HG03060 (cell line): ENCODE measurements at regions not wholly inside any gene's neighbourhood (a gene's known extent, or its start where the extent isn't known, plus 50 kb on each side); places are given as distances from the start of the nearest gene placed in this dataset.
"Not testable (repeated sequence)": the region's sequence is repeated elsewhere in the genome, so short reads cannot be mapped to it uniquely, and the experiment has no call there.

Experiments used
- ATAC-seq: cut with Tn5 transposase; IDR thresholded peaks from one replicate; pipeline ENCODE4 v1.9.1; 2021; ENCODE audit warnings: low read depth, moderate number of reproducible peaks; ENCODE audit not compliant: unreplicated experiment

DNA sequence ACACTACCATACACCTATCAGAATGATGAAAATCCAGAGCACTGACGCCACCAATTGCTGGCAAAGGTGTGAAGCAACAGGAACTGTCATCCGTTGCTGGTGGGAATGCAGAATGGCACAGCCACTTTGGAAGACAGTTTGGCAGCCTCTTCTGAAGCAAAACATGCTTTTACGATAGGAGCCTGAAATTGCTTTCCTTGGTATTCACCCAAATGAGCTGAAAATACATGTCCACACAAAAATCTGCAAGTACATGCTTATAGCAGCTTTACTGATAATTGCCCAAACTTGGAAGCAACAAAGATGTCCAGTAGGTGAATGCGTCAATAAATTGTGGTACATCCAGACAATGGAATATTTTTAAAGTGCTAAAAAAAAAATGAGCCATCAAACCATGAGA lies 322.8 kb upstream of the FAT1 start:
- ATAC-seq, result no peak

DNA sequence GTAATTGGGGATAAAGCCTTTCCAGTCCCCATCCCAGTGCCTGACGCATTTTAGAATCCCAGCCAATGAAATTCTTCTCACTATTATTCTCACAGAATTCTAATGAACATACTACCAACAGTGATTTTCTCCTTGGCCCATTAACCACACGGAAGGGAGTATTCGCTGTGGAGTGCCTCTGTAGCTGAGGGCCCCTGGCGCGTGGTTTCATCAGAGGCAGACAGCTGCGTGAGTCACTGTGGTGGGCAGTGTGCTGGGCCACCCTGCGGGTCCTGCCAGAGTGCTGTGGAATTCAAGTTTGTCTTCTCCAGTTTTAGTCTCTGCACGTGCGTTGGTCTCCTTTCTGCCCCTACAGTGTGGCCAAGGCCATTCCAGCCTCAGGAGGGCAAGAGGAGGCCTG lies 335.4 kb upstream of the FAT1 start:
- ATAC-seq, result no peak

DNA sequence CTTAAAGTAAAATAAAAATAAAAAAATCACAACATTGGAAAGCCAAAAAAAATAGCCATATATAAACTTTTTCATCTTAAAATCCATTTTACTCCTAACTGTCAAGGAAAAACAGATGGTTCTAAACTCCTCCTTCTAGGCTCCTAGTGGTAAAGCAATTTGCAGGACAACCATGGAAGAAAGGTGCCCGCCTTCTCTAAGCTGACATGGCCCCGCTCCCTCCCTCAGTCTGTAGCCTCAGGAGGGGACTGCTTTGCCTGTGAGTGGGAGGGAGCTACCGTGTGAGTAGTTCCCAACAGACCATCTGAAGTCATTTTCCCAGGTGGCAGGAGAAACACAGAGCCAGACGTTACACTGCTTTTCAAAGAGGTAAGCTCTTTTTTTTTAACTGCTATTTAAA lies 336.2 kb upstream of the FAT1 start:
- ATAC-seq, result no peak

DNA sequence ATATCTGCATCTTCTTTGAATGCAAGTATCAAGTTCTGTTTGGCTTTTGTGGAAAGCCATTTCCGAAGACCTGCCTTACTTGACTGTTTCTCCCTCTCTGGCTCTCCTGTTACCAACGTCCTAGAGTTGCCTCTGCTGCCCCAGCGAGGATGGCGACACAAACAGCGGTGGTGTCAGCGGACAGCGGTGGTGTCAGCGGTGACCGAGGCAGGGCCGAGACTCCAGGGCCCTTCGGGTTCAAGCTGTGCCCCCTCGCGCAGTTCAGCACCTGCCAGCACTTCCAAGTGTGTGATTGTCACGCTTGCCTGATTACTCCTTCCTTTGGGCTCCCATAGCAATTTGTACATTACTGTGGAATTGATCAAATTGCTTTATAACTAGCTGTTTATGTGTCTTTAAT lies 336.9 kb upstream of the FAT1 start:
- no peak for ATAC-seq

DNA sequence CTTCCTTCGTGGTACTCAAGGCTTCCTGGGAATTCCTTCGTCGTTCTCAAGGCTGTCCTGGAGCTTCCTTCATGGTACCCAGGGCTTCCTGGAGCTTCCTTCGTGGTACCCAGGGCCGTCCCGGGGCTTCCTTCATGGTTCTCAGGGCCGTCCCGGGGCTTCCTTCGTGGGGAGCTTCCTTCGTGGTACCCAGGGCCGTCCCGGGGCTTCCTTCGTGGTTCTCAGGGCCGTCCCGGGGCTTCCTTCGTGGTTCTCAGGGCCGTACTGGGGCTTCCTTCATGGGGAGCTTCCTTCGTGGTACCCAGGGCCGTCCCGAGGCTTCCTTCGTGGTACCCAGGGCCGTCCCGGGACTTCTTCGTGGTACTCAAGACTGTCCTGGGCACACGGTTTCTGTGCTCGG lies 339.6 kb upstream of the FAT1 start:
- no peak for ATAC-seq

DNA sequence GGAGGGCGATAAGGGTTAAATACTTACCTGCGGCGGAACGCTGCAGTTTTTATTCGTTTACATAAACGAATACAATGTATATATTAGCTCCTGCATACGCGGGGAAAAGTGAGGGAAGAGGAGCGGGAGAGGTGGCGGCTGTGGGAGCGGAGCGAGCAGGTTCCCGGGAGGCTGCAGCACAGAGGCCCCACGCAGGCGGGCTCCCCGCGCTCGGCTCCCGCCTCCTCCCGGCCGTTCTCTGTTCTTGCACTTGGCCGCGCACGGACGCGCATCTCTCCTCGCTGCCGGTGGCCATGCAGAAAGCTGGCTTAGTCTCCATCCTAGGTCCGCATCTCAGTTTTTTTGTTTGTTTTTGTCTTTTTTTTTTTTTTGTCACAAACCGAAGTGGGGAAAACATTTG lies 340.4 kb upstream of the FAT1 start:
- no peak for ATAC-seq

DNA sequence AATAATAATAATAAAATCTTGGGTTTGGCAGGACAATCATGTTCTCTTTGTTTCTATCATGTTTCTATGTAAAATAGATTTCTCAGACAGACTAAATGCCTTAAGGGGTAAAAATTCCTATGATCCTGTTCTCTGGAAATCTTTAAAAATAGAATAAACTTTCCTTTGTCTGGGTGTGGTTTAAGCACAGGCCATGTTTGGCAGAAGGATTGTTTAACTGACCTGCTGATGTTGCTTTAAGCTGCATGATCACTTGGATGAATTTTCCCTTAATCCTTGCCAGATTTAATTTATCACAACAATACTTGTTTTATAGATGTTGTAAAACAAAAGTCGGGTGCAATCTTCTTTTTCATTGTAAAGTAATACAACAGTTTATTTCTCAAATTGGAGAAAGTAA lies 341.7 kb upstream of the FAT1 start:
- ATAC-seq, result no peak

DNA sequence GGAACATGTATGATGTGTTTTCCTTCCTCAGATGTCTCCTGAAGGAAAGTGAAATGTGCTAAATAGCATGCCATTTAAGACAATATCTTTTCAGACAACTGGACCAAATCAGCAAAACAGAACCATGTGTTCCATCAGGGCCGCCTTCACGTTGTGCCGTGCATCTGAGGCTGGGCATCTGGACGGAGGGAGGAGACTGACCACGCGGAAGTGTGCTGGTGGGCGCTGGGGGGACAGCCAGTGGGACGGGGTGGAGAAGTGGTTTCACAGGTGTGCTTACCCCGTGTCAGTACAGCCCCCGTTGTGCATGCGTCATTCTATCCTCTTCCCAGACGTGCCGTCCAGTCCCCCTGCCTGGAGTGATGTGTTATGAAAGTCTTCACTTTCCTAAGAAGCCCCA lies 342.1 kb upstream of the FAT1 start:
- no peak for ATAC-seq

DNA sequence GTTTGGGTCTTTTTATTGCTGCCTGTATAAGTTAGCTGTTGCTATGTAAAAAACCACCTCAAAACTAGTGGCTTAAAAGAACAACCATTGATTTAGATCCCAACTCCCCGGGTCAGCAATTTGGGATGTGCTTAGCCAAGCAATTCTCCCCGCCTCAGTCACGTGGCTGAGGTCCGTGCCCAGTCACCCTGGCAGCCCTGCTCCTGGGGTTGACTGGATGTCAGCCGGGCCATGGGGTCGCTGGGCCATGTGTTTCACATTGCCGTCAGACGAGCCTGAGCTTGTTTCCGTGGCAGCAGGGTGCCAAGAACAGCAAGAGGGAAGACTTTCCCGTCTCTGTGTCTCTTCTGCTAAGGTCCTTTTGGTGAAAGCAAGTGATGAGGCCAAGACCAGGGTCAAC lies 345.7 kb upstream of the FAT1 start:
- no peak for ATAC-seq

DNA sequence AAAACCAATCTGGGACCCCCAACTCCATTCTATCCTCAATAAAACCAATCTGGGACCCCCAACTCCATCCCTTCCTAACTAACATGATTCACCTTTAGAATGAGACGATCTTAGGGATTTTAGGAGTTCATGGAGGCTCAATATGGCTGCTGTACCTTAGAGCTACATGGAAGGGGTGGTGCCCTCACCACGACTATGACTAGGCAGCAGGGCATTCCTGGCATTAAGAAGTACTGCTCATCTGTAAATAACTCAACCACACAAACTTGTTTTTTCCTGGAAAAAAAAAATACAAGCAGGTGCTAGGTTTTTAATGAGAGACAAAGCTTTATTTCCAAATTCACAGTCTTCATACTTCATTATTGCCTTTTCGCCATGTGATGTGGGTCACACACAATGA lies 346.5 kb upstream of the FAT1 start:
- ATAC-seq, result no peak

DNA sequence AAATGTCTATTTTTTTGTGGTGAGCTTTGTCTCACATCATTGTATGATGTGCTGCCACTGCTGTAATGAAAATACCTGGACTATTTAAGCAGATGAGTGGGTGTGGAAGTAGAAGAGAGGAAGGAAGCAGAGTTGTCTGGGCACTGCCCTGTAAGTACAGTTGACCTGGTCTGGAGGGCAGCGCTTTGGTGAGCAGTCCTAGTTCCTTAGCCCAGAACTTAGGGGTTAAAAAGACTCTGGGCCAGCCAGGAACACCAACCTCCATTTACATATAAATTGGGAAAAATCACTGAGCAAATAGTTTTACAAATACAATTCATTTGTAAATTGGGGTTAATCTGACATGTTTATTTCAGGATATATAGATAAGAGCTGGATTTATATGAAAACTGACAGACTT lies 347.1 kb upstream of the FAT1 start:
- no peak for ATAC-seq

DNA sequence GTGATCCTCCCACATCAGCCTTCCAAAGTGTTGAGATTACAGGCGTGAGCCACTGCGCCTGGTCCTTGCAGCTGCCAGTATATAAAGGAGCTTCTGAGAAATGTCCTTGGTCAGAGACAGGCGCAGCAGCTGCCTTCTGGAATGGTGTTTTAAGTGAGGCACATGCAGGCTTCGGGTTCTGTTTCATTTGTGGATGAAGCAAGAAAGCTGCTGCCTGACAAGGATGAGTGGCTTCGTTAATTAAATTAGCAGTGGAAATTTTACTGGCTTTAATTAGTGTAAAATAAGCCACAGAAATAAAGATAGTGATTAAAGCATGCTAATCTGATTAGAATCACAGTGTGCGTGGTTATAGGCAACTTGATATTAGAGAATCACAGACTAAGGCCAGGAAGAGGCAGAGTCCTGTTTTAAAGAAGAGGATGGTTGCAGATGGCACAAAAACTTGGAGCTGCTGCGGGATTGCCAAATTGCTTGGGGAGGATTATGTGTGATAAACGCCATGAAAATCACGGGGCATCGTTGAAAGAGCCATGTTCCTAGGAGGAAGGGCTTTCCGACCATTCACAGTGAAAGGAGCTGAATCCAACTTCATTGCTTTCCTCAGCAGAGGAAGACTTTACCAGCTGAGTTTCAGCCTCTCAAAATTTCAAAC lies 348.4 kb upstream of the FAT1 start:
- ATAC-seq, result no peak

DNA sequence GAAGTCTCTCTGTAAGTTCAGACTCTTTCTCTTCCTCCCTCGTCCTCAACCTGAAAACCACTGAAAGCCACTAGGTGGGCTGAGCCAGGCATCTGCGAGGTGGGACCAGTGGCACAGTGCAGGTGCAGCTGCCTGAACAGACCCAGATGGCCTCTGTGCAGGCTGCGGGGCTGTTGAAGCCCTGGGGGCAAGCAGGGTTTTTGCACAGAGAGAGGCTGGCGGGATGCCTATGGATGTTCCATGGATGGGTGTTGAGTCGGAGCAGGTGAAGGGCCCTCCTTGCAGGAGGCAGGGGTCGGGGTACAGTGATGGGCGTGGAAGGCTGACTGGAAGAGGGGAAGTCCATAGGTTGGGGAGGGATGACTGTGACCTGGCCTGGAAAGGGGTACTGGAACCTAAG lies 350.2 kb upstream of the FAT1 start:
- ATAC-seq, result no peak

DNA sequence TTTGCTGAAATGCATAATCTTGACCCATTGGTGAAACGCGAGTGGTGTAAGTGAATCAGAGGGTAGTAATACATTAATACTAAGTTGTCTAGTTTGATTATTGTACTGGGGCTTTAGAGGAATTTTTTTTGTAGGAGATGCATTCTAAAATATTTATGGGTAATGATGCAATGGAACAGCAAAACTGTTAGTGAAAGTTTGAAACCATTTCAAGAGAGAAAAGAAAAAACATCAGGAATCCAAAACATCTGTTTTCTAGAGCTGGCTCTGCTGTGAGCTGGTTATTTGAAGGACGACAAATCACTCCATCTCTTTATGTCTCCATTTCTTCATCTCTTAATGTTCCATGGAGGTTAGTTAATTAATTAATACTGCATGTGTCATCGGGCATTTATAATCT lies 351.9 kb upstream of the FAT1 start:
- no peak for ATAC-seq

DNA sequence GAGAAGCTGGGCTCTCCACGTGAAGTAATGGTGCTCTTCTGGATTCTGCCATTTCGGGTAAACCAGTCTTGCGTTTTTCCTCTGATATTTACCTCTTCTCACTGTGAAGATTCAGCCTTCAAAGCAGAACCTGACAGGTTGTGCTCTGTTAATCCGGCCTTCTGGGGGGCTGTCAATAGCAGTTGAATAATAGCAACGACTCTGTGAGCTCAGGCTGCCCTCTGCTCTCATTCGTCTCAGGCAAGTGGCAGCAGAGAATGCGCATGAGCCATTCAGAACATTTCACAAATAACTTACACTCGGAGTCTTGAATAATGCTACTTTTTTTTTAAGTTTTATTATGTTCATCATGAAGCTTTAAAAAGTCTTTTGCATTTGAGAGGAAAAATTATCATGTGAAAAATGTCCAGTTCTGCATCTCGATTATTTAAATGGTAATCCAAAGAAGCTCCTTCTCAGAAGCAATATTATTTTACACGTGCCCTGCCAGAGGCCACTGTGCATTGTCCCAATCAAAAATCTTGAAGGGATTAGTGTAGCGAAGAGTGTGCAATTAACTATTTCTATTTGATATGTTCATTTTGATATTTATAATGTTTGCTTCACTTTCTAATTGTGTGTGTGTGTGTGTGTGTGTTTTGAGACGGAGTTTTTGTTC lies 354.2 kb upstream of the FAT1 start:
- no peak for ATAC-seq

DNA sequence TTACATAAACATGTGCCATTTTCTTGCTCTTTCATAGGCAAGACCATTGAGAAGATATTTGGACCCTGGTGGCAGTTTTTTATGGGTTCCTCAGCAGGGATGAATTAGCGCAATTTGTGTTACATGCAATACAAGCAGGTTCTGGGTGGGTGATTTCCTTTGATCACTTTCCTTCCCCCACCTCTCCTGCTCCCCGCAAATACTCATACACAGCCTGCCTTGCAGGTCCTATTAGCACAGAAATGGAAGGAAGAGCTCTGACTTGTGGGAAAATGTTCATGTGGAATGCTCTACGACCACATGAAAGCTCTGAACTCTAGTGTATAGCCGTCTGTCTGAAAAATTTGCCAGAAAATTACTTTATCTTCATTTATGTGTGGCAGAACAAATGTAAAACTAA lies 361.0 kb upstream of the FAT1 start:
- ATAC-seq, result no peak

DNA sequence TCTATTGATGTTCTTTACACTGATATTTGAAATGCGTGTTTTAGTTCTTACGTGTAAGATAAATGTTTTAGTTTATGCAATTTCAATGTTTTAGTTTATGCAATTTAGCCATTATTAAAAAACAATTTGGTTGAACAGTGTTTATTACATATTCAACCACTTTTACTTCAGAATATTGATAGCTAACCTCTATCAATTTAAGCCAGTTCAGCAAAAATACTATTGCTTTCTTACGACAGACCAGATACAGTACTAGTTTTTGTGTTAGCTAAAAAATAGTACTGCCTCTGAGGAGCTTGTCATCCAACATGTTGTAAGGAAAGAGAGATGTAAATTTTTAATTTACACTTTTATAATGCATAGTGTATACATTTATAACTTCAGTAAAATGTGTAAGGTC lies 361.7 kb upstream of the FAT1 start:
- no peak for ATAC-seq

DNA sequence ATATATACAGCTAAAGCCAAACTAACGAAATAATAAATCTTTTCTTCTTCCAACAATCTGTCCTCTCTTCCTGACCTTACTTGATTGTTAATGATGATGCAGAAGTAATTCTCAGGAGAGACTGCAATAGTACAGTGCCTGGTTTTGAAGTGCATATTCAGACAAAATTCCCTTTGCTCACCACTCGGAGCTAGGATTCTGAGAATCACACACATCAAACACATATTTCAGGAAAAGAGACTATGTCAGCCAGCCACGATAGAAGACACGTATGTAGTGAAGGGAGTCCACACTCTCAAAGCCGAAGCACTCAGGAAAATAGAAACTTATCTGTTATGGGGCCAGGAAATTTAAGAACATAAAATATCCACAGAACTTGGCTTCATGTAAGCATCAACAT lies 362.5 kb upstream of the FAT1 start:
- ATAC-seq, result no peak

DNA sequence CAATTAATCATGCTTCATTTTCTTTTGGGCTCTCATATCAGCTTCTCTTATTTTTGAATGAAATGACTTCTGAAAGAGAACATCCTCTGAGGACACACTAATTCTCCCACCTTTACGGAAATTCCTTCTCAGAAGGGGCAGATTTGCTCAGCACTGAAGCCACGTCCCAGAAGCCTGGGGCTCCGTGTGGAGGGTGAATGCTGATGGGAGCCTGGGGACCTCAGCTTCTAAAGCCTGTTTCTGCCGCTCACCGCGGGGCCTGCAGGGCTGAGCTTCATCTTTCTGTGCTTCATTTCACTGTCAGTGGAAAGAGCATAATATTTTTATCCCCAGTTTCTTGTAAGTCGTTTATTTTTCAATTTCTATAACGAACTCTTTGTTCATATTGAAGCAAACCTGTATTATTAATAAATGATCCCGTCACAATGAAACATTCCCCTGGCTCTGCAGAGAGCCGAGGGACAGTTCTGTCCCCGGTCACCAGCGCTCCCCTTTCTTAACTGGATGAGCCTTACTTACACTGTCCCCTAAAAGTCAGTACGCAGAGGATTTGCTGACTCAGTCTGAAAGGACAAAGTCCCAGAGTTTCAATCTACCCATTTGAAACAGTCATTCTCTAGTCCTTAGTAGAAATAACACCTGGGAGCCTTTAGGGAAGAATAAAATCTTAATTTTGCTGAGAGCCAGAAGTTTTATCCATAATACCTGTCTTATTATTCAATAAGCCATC lies 364.6 kb upstream of the FAT1 start:
- ATAC-seq, result no peak

DNA sequence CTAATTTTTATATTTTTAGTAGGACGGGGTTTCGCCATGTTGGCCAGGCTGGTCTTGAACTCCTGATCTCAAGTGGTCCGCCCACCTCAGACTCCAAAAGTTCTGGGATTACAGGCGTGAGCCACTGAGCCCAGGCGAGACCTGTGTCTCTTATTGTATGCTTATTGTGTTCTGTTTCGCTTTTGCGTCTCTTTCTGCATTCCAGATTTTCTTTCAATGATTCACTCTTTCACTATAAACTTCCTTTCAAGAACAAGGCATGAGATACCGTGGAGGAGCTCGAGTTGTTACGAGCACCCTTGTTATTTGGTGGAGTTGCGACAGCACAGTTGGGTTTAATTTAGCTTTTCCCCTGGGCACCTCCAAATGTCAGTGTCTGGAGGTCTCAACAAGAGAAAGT lies 366.7 kb upstream of the FAT1 start:
- no peak for ATAC-seq

DNA sequence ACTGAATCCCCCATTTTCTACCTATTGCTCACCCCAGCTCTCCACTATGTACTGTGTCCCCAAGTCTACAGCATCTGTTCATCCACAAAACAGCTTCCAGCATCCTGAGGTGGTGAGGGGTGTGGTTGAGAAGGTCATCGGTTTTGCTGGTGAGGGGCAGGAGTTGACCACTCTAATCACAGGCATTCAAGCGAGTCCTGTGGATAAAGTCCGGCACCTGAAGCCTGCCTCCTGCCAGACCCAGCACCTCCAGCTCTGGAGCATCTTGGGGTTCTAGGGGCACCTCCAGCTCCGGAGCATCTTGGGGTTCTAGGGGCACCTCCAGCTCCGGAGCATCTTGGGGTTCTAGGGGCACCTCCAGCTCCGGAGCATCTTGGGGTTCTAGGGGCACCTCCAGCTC lies 367.2 kb upstream of the FAT1 start:
- ATAC-seq, result not testable (repeated sequence)

DNA sequence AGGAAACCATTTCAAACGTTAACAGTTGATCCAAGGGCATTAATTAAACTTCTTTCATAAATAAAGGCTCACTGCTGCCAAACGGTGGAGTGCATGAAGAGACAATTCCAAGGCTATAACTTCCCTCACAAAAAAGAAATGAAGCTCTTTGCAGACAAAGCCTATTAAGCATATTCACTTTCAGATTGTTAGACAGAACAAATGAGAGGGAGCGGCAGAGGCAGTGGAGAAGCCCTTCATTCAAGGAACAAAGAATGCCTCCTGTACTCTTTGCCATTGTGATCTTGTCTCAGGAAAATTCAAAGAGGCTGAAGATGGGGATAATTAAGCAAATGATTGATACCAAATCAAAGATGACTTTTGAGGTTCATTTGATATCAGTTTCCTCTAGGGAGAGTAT lies 370.5 kb upstream of the FAT1 start:
- ATAC-seq, result no peak
